Pancreas (tissue), 10 donors: ENCODE measurements at regions not wholly inside any gene's neighbourhood (a gene's known extent, or its start where the extent isn't known, plus 50 kb on each side); places are given as distances from the start of the nearest gene placed in this dataset.
A peak's percentile ranks its signal among the peaks of the same experiment; 100 is the strongest.

Source experiments
- ATAC-seq, 4 donors: fragments of 200-7000 bp; cut with Tn5 transposase; one replicate each; pipeline versions ENCODE4 v1.8.0 to v1.9.1; 2020; ENCODE audit warnings: mild to moderate bottlenecking in 4 of 4, moderate library complexity in 4 of 4
- DNase-seq, 6 donors: peaks; one replicate each; pipeline ENCODE4 v3.0.0-alpha.2; 2020
- FAIRE-seq: peaks from 2 replicates; lab custom pipeline; 2012; peaks lifted over from hg19 to GRCh38; lab: Jason Lieb, UNC
- H3K27ac ChIP-seq, 4 donors: fragments of 200-600 bp; sonication (generic); 1 replicate in 3 of 4; 2 replicates in 1 of 4; pipeline versions ENCODE4 v1.5.0 to v1.8.0; 2020
- H3K27me3 ChIP-seq, 4 donors: fragments of 200-600 bp; one replicate each; pipeline ENCODE4 v1.8.0; 2021
- H3K36me3 ChIP-seq, 3 donors: fragments of 200-600 bp; sonication (generic) in 1 of 3; one replicate each; pipeline versions ENCODE4 v1.5.0 to v1.8.0; 2020 to 2021
- H3K4me1 ChIP-seq, 3 donors: fragments of 200-600 bp; one replicate each; pipeline ENCODE4 v1.8.0; 2021
- H3K4me3 ChIP-seq, 4 donors: fragments of 200-600 bp; sonication (generic) in 2 of 4; one replicate each; pipeline versions ENCODE4 v1.5.0 to v1.8.0; 2020 to 2021
- H3K9me3 ChIP-seq, 4 donors: fragments of 200-600 bp; one replicate each; pipeline ENCODE4 v1.8.0; 2021
- CTCF ChIP-seq, 4 donors: fragments of 200-600 bp; sonication (generic) in 3 of 4; IDR thresholded peaks; one replicate each; pipeline versions ENCODE4 v1.5.0 to v1.8.0; 2021; ENCODE audit warnings: antibody characterized with exemption in 4 of 4
- WGBS, 2 donors: extraction: QIAGEN DNeasy Blood & Tissue Kit; methylation state at CpG; one replicate each; pipeline ENCODE4 v1.1.7; 2013; 5-methylcytosine and 5-hydroxymethylcytosine counted together
- intact Hi-C, 3 donors: fragments of 100-400 bp; cut with DNase I; formaldehyde crosslinking; loops; one replicate each; pipeline versions ENCODE4 v1.11.1 to v1.14.2; 2022
- donor health status: healthy with polysubstance abuse.
- donor health status: DM: no; HTN: no; CAD: no; lungs with moderate emphysema.
- donor health status: DM: no; HTN: no; CAD: no.
- donor health status: control.
- donor health status: control.
- donor health status: Bipolar disorder and iron deficiency.
- donor health status: DM: yes; HTN: yes; CAD: no.
- donor health status: DM: no; HTN: no; CAD: no.
- donor health status: DM: no; HTN: no; CAD: no.
- donor health status: DM: yes; HTN: yes; CAD: no.

GRCh38 chr1:234896477-234897389 is 231.9 kb downstream of the TOMM20 start:
- intact Hi-C loops: no loop called here
- Histone ChIP-seq H3K27me3 (no peaks in the 10 kb centered on the region), H3K4me3 (no peak overlapping the region), H3K9me3 (no peaks in the 10 kb centered on the region), H3K36me3 (no peaks in the 10 kb centered on the region), H3K4me1 (peaks cover 11 to 21% (median 12%) of the 10 kb centered on the region in 3 donors), H3K27ac (no peak overlapping the region)
- FAIRE-seq (no peak), ATAC-seq (no peak), DNase-seq (no peak)
- TF ChIP-seq CTCF (IDR thresholded peaks at IDR 0.05): no peak
- WGBS, 2 donors: 90 to 91% methylated on average over 15 of the region's 15 CpGs

- intact Hi-C loops: no loop called here
- DNase-seq: peak in 3 of 6 donors; percentile 37 to 73 (median 56)
- no peak for TF ChIP-seq CTCF (IDR thresholded peaks at IDR 0.05)
- peaks cover 2 to 13% (median 6%) of the 10 kb centered on the region in 3 donors for H3K4me1 ChIP-seq
- no peaks in the 10 kb centered on the region for H3K36me3 ChIP-seq
- H3K27me3 ChIP-seq: no peaks in the 10 kb centered on the region
- WGBS, 2 donors: 54 to 58% methylated on average over 11 of the region's 11 CpGs
- H3K4me3 ChIP-seq: no peak overlapping the region
- ATAC-seq: peak; percentile 73 to 82 (median 76)
- H3K27ac ChIP-seq: peak overlapping the region; percentile 28 to 62 (median 50)
- no peak for FAIRE-seq
- no peaks in the 10 kb centered on the region for H3K9me3 ChIP-seq
Measured at GRCh38 chr1:234893725-234894630, 234.7 kb downstream of the TOMM20 start.

GRCh38 chr1:234893359-234893724 is 235.3 kb downstream of the TOMM20 start:
- no peak for TF ChIP-seq CTCF (IDR thresholded peaks at IDR 0.05)
- intact Hi-C loops: no loop called here
- no peaks in the 10 kb centered on the region for H3K36me3 ChIP-seq
- ATAC-seq (no peak), DNase-seq (no peak), FAIRE-seq (no peak)
- H3K4me3 ChIP-seq: no peak overlapping the region
- no peak overlapping the region for H3K27ac ChIP-seq
- H3K27me3 ChIP-seq: no peaks in the 10 kb centered on the region
- 88 to 92% methylated on average over 6 of the region's 6 CpGs for WGBS, 2 donors
- peaks cover 0 to 7% (median 0%) of the 10 kb centered on the region in 3 donors for H3K4me1 ChIP-seq
- H3K9me3 ChIP-seq: no peaks in the 10 kb centered on the region

- intact Hi-C loops: no loop called here
- Histone ChIP-seq H3K36me3 (no peaks in the 10 kb centered on the region), H3K27me3 (no peaks in the 10 kb centered on the region), H3K27ac (no peak overlapping the region), H3K4me3 (no peak overlapping the region), H3K4me1 (peaks cover 0 to 4% (median 0%) of the 10 kb centered on the region in 3 donors), H3K9me3 (no peaks in the 10 kb centered on the region)
- FAIRE-seq (no peak), DNase-seq (no peak), ATAC-seq (no peak)
- 76 to 81% methylated on average over 4 of the region's 4 CpGs for WGBS, 2 donors
- no peak for TF ChIP-seq CTCF (IDR thresholded peaks at IDR 0.05)
Measured at GRCh38 chr1:234892642-234893041, 236.0 kb downstream of the TOMM20 start.
